ENCODE measurements at regions not wholly inside any gene's neighbourhood (a gene's known extent, or its start where the extent isn't known, plus 50 kb on each side); places are given as distances from the start of the nearest gene placed in this dataset.

GRCh38 chr5:158618256-158618655 lies 481.5 kb downstream of the EBF1 start:
- H3K9me3 Mint-ChIP-seq (ENCODE audit: unreplicated experiment): no peaks in the 10 kb centered on the region
- H3K27ac Mint-ChIP-seq (ENCODE audit: unreplicated experiment): no peak overlapping the region
- no peaks in the 10 kb centered on the region for H3K27me3 Mint-ChIP-seq (ENCODE audit: unreplicated experiment)
- no peaks in the 10 kb centered on the region for H3K36me3 Mint-ChIP-seq (ENCODE audit: unreplicated experiment)
- no peak overlapping the region for H3K4me3 Mint-ChIP-seq (ENCODE audit: unreplicated experiment)
- no peak for DNase-seq
- TF ChIP-seq, protein P1, sequence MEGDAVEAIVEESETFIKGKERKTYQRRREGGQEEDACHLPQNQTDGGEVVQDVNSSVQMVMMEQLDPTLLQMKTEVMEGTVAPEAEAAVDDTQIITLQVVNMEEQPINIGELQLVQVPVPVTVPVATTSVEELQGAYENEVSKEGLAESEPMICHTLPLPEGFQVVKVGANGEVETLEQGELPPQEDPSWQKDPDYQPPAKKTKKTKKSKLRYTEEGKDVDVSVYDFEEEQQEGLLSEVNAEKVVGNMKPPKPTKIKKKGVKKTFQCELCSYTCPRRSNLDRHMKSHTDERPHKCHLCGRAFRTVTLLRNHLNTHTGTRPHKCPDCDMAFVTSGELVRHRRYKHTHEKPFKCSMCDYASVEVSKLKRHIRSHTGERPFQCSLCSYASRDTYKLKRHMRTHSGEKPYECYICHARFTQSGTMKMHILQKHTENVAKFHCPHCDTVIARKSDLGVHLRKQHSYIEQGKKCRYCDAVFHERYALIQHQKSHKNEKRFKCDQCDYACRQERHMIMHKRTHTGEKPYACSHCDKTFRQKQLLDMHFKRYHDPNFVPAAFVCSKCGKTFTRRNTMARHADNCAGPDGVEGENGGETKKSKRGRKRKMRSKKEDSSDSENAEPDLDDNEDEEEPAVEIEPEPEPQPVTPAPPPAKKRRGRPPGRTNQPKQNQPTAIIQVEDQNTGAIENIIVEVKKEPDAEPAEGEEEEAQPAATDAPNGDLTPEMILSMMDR (IDR thresholded peaks at IDR 0.05; ENCODE audit: partially characterized antibody, unreplicated experiment): no peak
- H3K4me1 Mint-ChIP-seq (ENCODE audit: low read depth, unreplicated experiment): no peaks in the 10 kb centered on the region

GRCh38 chr5:158616707-158617106 lies 483.0 kb downstream of the EBF1 start:
- no peaks in the 10 kb centered on the region for H3K36me3 Mint-ChIP-seq (ENCODE audit: unreplicated experiment)
- no peaks in the 10 kb centered on the region for H3K4me1 Mint-ChIP-seq (ENCODE audit: low read depth, unreplicated experiment)
- H3K27me3 Mint-ChIP-seq (ENCODE audit: unreplicated experiment): no peaks in the 10 kb centered on the region
- H3K27ac Mint-ChIP-seq (ENCODE audit: unreplicated experiment): no peak overlapping the region
- no peak for DNase-seq
- TF ChIP-seq, protein P1 (IDR thresholded peaks at IDR 0.05; ENCODE audit: partially characterized antibody, unreplicated experiment): no peak
- no peaks in the 10 kb centered on the region for H3K9me3 Mint-ChIP-seq (ENCODE audit: unreplicated experiment)
- H3K4me3 Mint-ChIP-seq (ENCODE audit: unreplicated experiment): no peak overlapping the region

DNA sequence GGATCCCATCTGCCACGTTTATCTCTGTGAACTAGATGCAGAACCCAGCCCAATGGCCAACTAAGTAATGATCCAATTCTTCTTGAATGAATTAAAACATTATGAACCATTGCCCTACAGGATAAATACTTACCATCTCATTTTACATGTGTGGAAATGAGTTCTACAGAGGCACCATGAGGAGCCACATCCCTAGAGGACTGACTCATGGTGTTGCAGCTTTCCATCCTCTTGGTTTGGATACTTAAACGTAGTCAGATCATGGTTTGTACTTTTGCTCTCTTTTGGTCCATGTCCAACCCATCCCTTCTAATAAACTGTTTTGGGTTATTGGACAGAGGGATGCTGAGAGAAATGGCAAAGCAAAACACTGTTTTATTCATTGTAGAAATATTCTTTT lies 484.8 kb downstream of the EBF1 start:
- DNase-seq: no peak
- TF ChIP-seq, protein P1 (IDR thresholded peaks at IDR 0.05; ENCODE audit: partially characterized antibody, unreplicated experiment): no peak
- no peaks in the 10 kb centered on the region for H3K36me3 Mint-ChIP-seq (ENCODE audit: unreplicated experiment)
- H3K4me1 Mint-ChIP-seq (ENCODE audit: low read depth, unreplicated experiment): no peaks in the 10 kb centered on the region
- no peak overlapping the region for H3K4me3 Mint-ChIP-seq (ENCODE audit: unreplicated experiment)
- no peaks in the 10 kb centered on the region for H3K9me3 Mint-ChIP-seq (ENCODE audit: unreplicated experiment)
- H3K27me3 Mint-ChIP-seq (ENCODE audit: unreplicated experiment): no peaks in the 10 kb centered on the region
- H3K27ac Mint-ChIP-seq (ENCODE audit: unreplicated experiment): no peak overlapping the region

DNA sequence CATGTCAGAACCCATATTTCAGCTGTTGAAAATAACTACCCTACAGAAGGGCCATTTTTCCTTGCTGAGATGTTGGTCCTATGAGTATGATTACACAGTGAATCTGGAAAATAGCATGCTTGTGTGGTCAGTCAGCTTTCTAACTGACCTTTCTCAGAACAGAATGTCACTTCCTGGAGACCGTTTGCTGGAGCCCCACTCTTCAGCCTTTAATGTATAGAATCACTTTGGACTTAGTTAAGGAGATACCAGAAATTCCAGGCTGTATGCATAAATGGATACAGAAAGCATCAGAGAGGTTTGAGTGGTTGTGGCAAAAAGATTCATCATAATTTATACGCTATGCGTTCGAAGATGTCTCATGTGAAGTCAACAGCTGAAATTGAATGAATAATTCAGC lies 488.1 kb downstream of the EBF1 start:
- no peaks in the 10 kb centered on the region for H3K36me3 Mint-ChIP-seq (ENCODE audit: unreplicated experiment)
- no peak for DNase-seq
- TF ChIP-seq, protein P1 (IDR thresholded peaks at IDR 0.05; ENCODE audit: partially characterized antibody, unreplicated experiment): no peak
- no peaks in the 10 kb centered on the region for H3K27me3 Mint-ChIP-seq (ENCODE audit: unreplicated experiment)
- no peak overlapping the region for H3K4me3 Mint-ChIP-seq (ENCODE audit: unreplicated experiment)
- H3K4me1 Mint-ChIP-seq (ENCODE audit: low read depth, unreplicated experiment): no peaks in the 10 kb centered on the region
- H3K9me3 Mint-ChIP-seq (ENCODE audit: unreplicated experiment): no peaks in the 10 kb centered on the region
- no peak overlapping the region for H3K27ac Mint-ChIP-seq (ENCODE audit: unreplicated experiment)

GRCh38 chr5:158610051-158610415 lies 489.7 kb downstream of the EBF1 start:
- Mint-ChIP-seq H3K27me3 (ENCODE audit: unreplicated experiment) (no peaks in the 10 kb centered on the region), H3K36me3 (ENCODE audit: unreplicated experiment) (no peaks in the 10 kb centered on the region), H3K4me1 (ENCODE audit: low read depth, unreplicated experiment) (no peaks in the 10 kb centered on the region), H3K9me3 (ENCODE audit: unreplicated experiment) (peaks cover 2% of the 10 kb centered on the region), H3K27ac (ENCODE audit: unreplicated experiment) (no peak overlapping the region), H3K4me3 (ENCODE audit: unreplicated experiment) (no peak overlapping the region)
- TF ChIP-seq, protein P1 (IDR thresholded peaks at IDR 0.05; ENCODE audit: partially characterized antibody, unreplicated experiment): no peak
- no peak for DNase-seq

All from glutamatergic neuron (in vitro differentiated cells).